Endothelial cell of umbilical vein (primary cell): ENCODE measurements at regions not wholly inside any gene's neighbourhood (a gene's known extent, or its start where the extent isn't known, plus 50 kb on each side); places are given as distances from the start of the nearest gene placed in this dataset.

Experiments used
- BruUV-seq: library from RNA; stranded (reverse); fragments of 400-500 nt; replicated peaks from 2 replicates; lab custom pipeline; 2021; lab: Mats Ljungman, UMichigan
- CTCF ChIA-PET: fragments of 300-600, 350-600 bp; sonication (Branson Sonifier 250); formaldehyde crosslinking; loops from one replicate; lab custom pipeline; 2021; ENCODE audit warnings: antibody characterized with exemption, inconsistent platforms; lab: Charles Lee
- POLR2A ChIA-PET: fragments of 300-600, 350-600 bp; sonication (Branson Sonifier 250); formaldehyde crosslinking; loops from one replicate; lab custom pipeline; 2021; ENCODE audit warnings: antibody characterized with exemption, inconsistent platforms; lab: Charles Lee
- DNase-seq: peaks from one replicate; pipeline ENCODE4 v3.0.0-alpha.2; 2011; ENCODE audit warnings: low read depth, low spot score
- FAIRE-seq: peaks from 2 replicates; lab custom pipeline; 2011; peaks lifted over from hg19 to GRCh38; lab: Jason Lieb, UNC
- H2AFZ ChIP-seq: 2 replicates; pipeline ENCODE4 v1.6.0; 2012; ENCODE audit warnings: low read depth, low read length, control low read depth, inconsistent platforms
- H3K27ac ChIP-seq: 2 replicates; pipeline ENCODE4 v1.5.1; 2011; ENCODE audit warnings: low read depth, mild to moderate bottlenecking, control low read depth, low read length, moderate library complexity; ENCODE audit not compliant: insufficient read depth
- H3K27me3 ChIP-seq, 2 experiments: 2 replicates each; pipeline versions ENCODE4 v1.6.0 to v1.6.1; 2011; ENCODE audit warnings: low read length in 2 of 2, mixed read lengths in 1 of 2; ENCODE audit not compliant: control insufficient read depth in 2 of 2, insufficient read depth in 2 of 2
- H3K36me3 ChIP-seq, 2 experiments: 2 replicates in 1 of 2; 3 replicates in 1 of 2; pipeline ENCODE4 v1.5.1; 2011; ENCODE audit warnings: low read length in 2 of 2, mild to moderate bottlenecking in 1 of 2, moderate library complexity in 1 of 2; ENCODE audit not compliant: control insufficient read depth in 2 of 2, insufficient read depth in 2 of 2; ENCODE audit errors: extremely low read depth in 1 of 2
- H3K4me1 ChIP-seq: 3 replicates; pipeline ENCODE4 v1.5.1; 2011; ENCODE audit warnings: mild to moderate bottlenecking, low read length; ENCODE audit not compliant: control insufficient read depth, insufficient read depth; ENCODE audit errors: extremely low read depth
- H3K4me2 ChIP-seq: 2 replicates; pipeline ENCODE4 v1.6.1; 2011; ENCODE audit warnings: low read length, control low read depth, mixed read lengths; ENCODE audit not compliant: insufficient read depth
- H3K4me3 ChIP-seq, 3 experiments: fragments of 200-600 bp in 1 of 3; sonication (generic), shearing (Covaris generic) in 1 of 3; replicated peaks in 1 of 3; 2 replicates each; pipeline ENCODE4 v1.5.1; 2011 to 2016; ENCODE audit warnings: control low read depth in 3 of 3, low read length in 3 of 3, mild to moderate bottlenecking in 2 of 3, inconsistent platforms in 1 of 3, low read depth in 1 of 3, moderate library complexity in 1 of 3; ENCODE audit not compliant: insufficient read depth in 1 of 3
- H3K79me2 ChIP-seq: 2 replicates; pipeline ENCODE4 v1.6.0; 2012; ENCODE audit warnings: low read length, inconsistent platforms; ENCODE audit not compliant: control insufficient read depth, insufficient read depth
- H3K9ac ChIP-seq: replicated peaks from 2 replicates; pipeline ENCODE3; 2011; ENCODE audit warnings: low read length, control low read depth; ENCODE audit not compliant: insufficient read depth; ENCODE audit errors: extremely low read depth
- H3K9me1 ChIP-seq: replicated peaks from 3 replicates; pipeline ENCODE4 v1.6.0; 2011; ENCODE audit warnings: mild to moderate bottlenecking, low read length; ENCODE audit not compliant: control insufficient read depth, insufficient read depth; ENCODE audit errors: extremely low read depth
- H3K9me3 ChIP-seq: replicated peaks from 2 replicates; pipeline ENCODE4 v1.5.1; 2012; ENCODE audit warnings: low read length, inconsistent platforms; ENCODE audit not compliant: control insufficient read depth, insufficient read depth
- H4K20me1 ChIP-seq: replicated peaks from 2 replicates; pipeline ENCODE3; 2011; ENCODE audit warnings: mild to moderate bottlenecking, low read length; ENCODE audit not compliant: control insufficient read depth, insufficient read depth; ENCODE audit errors: extremely low read depth
- EZH2 ChIP-seq: IDR thresholded peaks from 2 replicates; pipeline ENCODE4 v1.6.1; 2012; ENCODE audit warnings: borderline replicate concordance, low read depth, mild to moderate bottlenecking, moderate library complexity, low read length, inconsistent platforms; ENCODE audit not compliant: severe bottlenecking
- FOS ChIP-seq: IDR thresholded peaks from 2 replicates; pipeline ENCODE4 v1.6.1; 2011; ENCODE audit warnings: mild to moderate bottlenecking, low read length, moderate library complexity, borderline replicate concordance; ENCODE audit not compliant: insufficient read depth
- GATA2 ChIP-seq: IDR thresholded peaks from 2 replicates; pipeline ENCODE4 v1.7.0; 2011; ENCODE audit warnings: low read depth, mild to moderate bottlenecking, moderate library complexity, mixed read lengths, low read length; ENCODE audit not compliant: insufficient read length, insufficient read depth
- JUN ChIP-seq: IDR thresholded peaks from 2 replicates; pipeline ENCODE4 v1.6.1; 2011; ENCODE audit warnings: borderline replicate concordance, low read depth; ENCODE audit not compliant: insufficient read length, insufficient read depth
- MYC ChIP-seq: IDR thresholded peaks from one replicate; pipeline ENCODE4 v1.6.1; 2011; ENCODE audit warnings: mild to moderate bottlenecking, low read depth, low read length
- POLR2A ChIP-seq: IDR thresholded peaks from 2 replicates; pipeline ENCODE4 v1.6.1; 2012; ENCODE audit warnings: low read depth, mild to moderate bottlenecking, control low read depth, low read length
- POLR2AphosphoS5 ChIP-seq: IDR thresholded peaks from 2 replicates; pipeline ENCODE4 v1.6.1; 2012; ENCODE audit warnings: low read depth, mild to moderate bottlenecking, control low read depth, low read length, moderate library complexity; ENCODE audit not compliant: insufficient read depth
- dilution Hi-C: fragments of 300-500 bp; cut with MboI; formaldehyde crosslinking; loops from one replicate; pipeline ENCODE4 v1.15.0; 2019; ENCODE audit warnings: low sequenced_read_pairs; ENCODE audit not compliant: extremely low pct_ligation_motif_present
- intact Hi-C: fragments of 100-400 bp; cut with micrococcal nuclease; formaldehyde crosslinking; loops from one replicate; pipeline ENCODE4 v1.10.0; 2022
- TF ChIP-seq, protein P1 (sequence below): IDR thresholded peaks from 2 replicates; pipeline ENCODE4 v1.6.1; 2011; ENCODE audit not compliant: insufficient read depth, insufficient read length
- TF ChIP-seq, protein P2 (sequence below), 2 donors: IDR thresholded peaks; 1 replicate in 1 of 2; 2 replicates in 1 of 2; pipeline ENCODE4 v1.5.1; 2011; ENCODE audit warnings: low read length in 2 of 2, mild to moderate bottlenecking in 2 of 2, moderate library complexity in 2 of 2, control low read depth in 1 of 2, inconsistent platforms in 1 of 2, low read depth in 1 of 2; ENCODE audit not compliant: insufficient read depth in 1 of 2; ENCODE audit errors: extremely low read depth in 1 of 2

- dilution Hi-C loops (no loop called here), intact Hi-C loops (no loop called here)
- DNase-seq (no peak), FAIRE-seq (no peak)
- no peak overlapping the region for H3K9ac ChIP-seq
- H3K27ac ChIP-seq = no peak overlapping the region
- no peaks in the 10 kb centered on the region for H3K79me2 ChIP-seq
- ChIA-PET CTCF (interaction anchor here (0.6 kb wide), 1 partner anchor 379 kb away, joined by 3 read pairs; no protein-coding TSS in a partner anchor), POLR2A (no interaction called here)
- no peak overlapping the region for H3K4me2 ChIP-seq
- H3K4me3 ChIP-seq = no peak overlapping the region
- no peaks in the 10 kb centered on the region for H3K9me3 ChIP-seq
- H3K4me1 ChIP-seq = no peaks in the 10 kb centered on the region
- TF ChIP-seq GATA2 (no peak), POLR2A (no peak), JUN (no peak), FOS (no peak), POLR2AphosphoS5 (no peak), MYC (no peak), EZH2 (no peak)
- TF ChIP-seq, protein P1, sequence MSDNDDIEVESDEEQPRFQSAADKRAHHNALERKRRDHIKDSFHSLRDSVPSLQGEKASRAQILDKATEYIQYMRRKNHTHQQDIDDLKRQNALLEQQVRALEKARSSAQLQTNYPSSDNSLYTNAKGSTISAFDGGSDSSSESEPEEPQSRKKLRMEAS = no peak
- TF ChIP-seq, protein P2, sequence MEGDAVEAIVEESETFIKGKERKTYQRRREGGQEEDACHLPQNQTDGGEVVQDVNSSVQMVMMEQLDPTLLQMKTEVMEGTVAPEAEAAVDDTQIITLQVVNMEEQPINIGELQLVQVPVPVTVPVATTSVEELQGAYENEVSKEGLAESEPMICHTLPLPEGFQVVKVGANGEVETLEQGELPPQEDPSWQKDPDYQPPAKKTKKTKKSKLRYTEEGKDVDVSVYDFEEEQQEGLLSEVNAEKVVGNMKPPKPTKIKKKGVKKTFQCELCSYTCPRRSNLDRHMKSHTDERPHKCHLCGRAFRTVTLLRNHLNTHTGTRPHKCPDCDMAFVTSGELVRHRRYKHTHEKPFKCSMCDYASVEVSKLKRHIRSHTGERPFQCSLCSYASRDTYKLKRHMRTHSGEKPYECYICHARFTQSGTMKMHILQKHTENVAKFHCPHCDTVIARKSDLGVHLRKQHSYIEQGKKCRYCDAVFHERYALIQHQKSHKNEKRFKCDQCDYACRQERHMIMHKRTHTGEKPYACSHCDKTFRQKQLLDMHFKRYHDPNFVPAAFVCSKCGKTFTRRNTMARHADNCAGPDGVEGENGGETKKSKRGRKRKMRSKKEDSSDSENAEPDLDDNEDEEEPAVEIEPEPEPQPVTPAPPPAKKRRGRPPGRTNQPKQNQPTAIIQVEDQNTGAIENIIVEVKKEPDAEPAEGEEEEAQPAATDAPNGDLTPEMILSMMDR (IDR thresholded peaks at IDR 0.05; ENCODE audit: extremely low read depth in 1 of 2, insufficient read depth in 1 of 2, low read depth in 1 of 2, low read length in 2 of 2) = no peak
- H2AFZ ChIP-seq = no peak overlapping the region
- no peaks in the 10 kb centered on the region for H4K20me1 ChIP-seq
- no TSS peak for BruUV-seq
- H3K27me3 ChIP-seq = no peaks in the 10 kb centered on the region
- no peaks in the 10 kb centered on the region for H3K9me1 ChIP-seq
- H3K36me3 ChIP-seq = no peaks in the 10 kb centered on the region
These were observed 376.0 kb downstream of the RAB28 start for GRCh38 chr4:13108096-13108495.
